Ishikawa (cell line): ENCODE measurements at regions not wholly inside any gene's neighbourhood (a gene's known extent, or its start where the extent isn't known, plus 50 kb on each side); places are given as distances from the start of the nearest gene placed in this dataset.

Source experiments
- CEBPB ChIP-seq: IDR thresholded peaks from 2 replicates; pipeline ENCODE4 v1.6.1; 2012
- CREB1 ChIP-seq: IDR thresholded peaks from 2 replicates; pipeline ENCODE4 v1.6.1; 2012; ENCODE audit warnings: low read depth
- EGR1 ChIP-seq: IDR thresholded peaks from 2 replicates; pipeline ENCODE4 v1.6.1; 2012
- EP300 ChIP-seq: IDR thresholded peaks from 2 replicates; pipeline ENCODE4 v1.6.1; 2012; ENCODE audit warnings: borderline replicate concordance
- FOXM1 ChIP-seq: IDR thresholded peaks from 2 replicates; pipeline ENCODE4 v1.6.1; 2012; ENCODE audit warnings: low read depth, borderline replicate concordance
- NFIC ChIP-seq: IDR thresholded peaks from 2 replicates; pipeline ENCODE4 v1.6.1; 2012
- RAD21 ChIP-seq: IDR thresholded peaks from 2 replicates; pipeline ENCODE4 v1.6.1; 2012; ENCODE audit warnings: low read depth
- TAF1 ChIP-seq: IDR thresholded peaks from 2 replicates; pipeline ENCODE4 v1.6.1; 2012; ENCODE audit warnings: low read depth, mild to moderate bottlenecking
- TCF12 ChIP-seq: IDR thresholded peaks from 2 replicates; pipeline ENCODE4 v1.6.1; 2012; ENCODE audit warnings: low read depth
- TEAD4 ChIP-seq: IDR thresholded peaks from 2 replicates; pipeline ENCODE4 v1.6.1; 2012
- YY1 ChIP-seq: IDR thresholded peaks from 2 replicates; pipeline ENCODE4 v1.6.1; 2012; ENCODE audit warnings: low read depth
- TF ChIP-seq, protein P1 (sequence below): IDR thresholded peaks from 2 replicates; pipeline ENCODE4 v1.6.1; 2012; ENCODE audit warnings: low read depth, mild to moderate bottlenecking

DNA sequence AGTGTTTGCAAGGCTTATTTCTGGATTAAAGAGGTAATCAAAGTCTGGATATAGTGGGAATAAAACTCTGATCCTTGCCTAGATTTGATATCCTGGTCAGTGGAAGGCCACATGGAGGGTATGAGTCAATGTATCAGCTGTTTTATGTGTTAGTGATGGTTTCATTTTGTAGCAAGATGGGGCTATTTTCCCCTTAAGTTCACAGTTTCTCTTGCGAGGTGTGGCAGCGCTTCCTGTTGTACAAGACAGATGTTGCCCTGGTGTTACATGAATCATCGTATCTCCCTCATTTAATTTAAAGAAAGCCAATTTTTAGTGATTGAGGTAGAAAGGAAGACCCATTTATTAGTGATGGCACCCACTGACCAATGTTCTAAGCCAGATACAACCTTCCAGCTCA, 220.2 kb downstream of the DUSP10 start:
- no peak for TF ChIP-seq EGR1
- no peak for TF ChIP-seq NFIC
- TF ChIP-seq CREB1: no peak
- TF ChIP-seq EP300: no peak
- no peak for TF ChIP-seq TCF12
- TF ChIP-seq YY1: no peak
- TF ChIP-seq TEAD4: no peak
- TF ChIP-seq, protein P1, sequence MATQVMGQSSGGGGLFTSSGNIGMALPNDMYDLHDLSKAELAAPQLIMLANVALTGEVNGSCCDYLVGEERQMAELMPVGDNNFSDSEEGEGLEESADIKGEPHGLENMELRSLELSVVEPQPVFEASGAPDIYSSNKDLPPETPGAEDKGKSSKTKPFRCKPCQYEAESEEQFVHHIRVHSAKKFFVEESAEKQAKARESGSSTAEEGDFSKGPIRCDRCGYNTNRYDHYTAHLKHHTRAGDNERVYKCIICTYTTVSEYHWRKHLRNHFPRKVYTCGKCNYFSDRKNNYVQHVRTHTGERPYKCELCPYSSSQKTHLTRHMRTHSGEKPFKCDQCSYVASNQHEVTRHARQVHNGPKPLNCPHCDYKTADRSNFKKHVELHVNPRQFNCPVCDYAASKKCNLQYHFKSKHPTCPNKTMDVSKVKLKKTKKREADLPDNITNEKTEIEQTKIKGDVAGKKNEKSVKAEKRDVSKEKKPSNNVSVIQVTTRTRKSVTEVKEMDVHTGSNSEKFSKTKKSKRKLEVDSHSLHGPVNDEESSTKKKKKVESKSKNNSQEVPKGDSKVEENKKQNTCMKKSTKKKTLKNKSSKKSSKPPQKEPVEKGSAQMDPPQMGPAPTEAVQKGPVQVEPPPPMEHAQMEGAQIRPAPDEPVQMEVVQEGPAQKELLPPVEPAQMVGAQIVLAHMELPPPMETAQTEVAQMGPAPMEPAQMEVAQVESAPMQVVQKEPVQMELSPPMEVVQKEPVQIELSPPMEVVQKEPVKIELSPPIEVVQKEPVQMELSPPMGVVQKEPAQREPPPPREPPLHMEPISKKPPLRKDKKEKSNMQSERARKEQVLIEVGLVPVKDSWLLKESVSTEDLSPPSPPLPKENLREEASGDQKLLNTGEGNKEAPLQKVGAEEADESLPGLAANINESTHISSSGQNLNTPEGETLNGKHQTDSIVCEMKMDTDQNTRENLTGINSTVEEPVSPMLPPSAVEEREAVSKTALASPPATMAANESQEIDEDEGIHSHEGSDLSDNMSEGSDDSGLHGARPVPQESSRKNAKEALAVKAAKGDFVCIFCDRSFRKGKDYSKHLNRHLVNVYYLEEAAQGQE: no peak
- no peak for TF ChIP-seq CEBPB
- no peak for TF ChIP-seq RAD21
- TF ChIP-seq TAF1: no peak
- TF ChIP-seq FOXM1: no peak
